ENCODE measurements at regions not wholly inside any gene's neighbourhood (a gene's known extent, or its start where the extent isn't known, plus 50 kb on each side); places are given as distances from the start of the nearest gene placed in this dataset.
A peak's percentile ranks its signal among the peaks of the same experiment; 100 is the strongest.
"Not testable (repeated sequence)": the region's sequence is repeated elsewhere in the genome, so short reads cannot be mapped to it uniquely, and the experiment has no call there.

- no peak for DNase-seq (ENCODE audit: low spot score)
Observed at GRCh38 chr15:67945131-67945530, 105.3 kb upstream of the RNU6-1 start.

DNA sequence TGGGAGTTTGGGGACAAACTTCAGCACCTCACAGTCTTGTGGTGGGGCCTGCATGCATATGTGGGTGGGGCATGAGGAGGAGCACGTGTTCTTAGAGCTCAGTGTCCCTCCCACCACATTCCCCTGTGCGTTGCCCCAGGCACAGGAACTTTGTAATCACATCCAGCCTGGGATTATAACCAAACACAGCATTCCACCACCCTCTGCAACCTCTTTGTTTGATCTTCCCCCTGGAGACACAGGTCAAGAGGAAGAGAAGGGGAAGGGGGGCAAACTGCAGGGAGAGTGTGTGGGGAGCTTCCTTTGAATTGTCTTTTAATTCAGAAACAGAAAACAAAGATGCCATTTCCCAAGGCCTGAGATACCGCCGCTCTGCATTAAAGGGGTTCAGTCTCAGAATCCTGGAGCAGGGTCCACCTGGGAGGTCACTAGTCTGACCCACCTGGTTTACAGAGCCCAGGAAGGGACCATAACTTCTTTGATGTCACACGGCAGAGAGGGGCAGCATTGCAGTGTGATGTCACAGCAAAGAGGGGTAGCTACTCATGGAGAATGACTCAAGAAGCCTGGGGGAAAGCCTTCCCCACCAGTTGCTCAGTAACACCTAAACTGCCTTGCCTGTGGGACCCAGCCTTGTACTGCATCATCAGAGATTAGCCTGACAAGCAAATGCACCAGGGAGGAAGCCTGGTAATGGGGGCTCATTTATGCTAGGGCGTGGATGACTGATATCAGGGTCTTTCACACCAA, 106.3 kb upstream of the RNU6-1 start:
- DNase-seq (ENCODE audit: low spot score): peak; percentile 83

GRCh38 chr15:67946701-67947100, 106.9 kb upstream of the RNU6-1 start:
- no peak for DNase-seq (ENCODE audit: low spot score)

DNA sequence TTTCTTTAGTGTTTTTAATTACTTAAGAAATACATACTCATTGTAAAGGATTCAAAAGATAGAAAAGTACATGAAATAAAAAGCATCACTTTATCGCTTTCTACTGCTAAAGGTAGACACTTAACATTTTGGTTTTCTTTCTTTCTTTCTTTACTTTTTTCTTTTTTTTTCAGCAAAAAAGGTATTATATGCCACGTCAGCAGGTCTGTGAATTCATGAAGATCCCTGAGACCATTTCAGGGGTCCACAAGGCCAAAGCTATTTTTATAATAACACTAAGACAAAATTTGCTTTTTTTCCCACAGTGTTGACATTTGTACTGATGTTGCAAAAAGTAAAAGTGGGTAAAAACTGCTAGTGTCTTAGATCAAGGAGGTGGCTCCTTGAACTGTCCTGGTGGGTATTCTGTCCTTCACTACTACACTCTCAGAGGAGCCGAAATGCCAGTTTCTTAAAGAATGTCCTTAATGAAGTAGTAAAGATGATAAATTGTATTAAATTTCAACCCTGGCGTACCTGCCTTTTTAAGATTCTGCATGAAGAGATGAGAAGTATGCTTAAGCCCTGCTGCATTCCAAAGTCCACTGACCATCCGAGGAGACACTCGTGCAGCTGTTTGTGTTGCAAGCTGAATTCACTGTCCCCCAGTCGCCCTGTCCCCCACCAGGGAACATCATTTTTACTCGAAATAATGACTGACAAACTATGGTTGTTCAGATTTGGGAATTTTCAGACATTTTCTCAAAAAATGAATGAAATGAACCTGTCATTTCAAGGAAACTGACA, 106.7 kb upstream of the PIAS1 start:
- no peak for DNase-seq (ENCODE audit: low spot score)

GRCh38 chr15:67948215-67948614, 105.9 kb upstream of the PIAS1 start:
- no peak for DNase-seq (ENCODE audit: low spot score)

- DNase-seq (ENCODE audit: low spot score): not testable (repeated sequence)
Observed at GRCh38 chr15:67951187-67951586, 102.9 kb upstream of the PIAS1 start.

- DNase-seq (ENCODE audit: low spot score): no peak
Observed at GRCh38 chr15:67953299-67953698, 100.8 kb upstream of the PIAS1 start.

- no peak for DNase-seq (ENCODE audit: low spot score)
Observed at GRCh38 chr15:67955252-67955651, 98.9 kb upstream of the PIAS1 start.

DNA sequence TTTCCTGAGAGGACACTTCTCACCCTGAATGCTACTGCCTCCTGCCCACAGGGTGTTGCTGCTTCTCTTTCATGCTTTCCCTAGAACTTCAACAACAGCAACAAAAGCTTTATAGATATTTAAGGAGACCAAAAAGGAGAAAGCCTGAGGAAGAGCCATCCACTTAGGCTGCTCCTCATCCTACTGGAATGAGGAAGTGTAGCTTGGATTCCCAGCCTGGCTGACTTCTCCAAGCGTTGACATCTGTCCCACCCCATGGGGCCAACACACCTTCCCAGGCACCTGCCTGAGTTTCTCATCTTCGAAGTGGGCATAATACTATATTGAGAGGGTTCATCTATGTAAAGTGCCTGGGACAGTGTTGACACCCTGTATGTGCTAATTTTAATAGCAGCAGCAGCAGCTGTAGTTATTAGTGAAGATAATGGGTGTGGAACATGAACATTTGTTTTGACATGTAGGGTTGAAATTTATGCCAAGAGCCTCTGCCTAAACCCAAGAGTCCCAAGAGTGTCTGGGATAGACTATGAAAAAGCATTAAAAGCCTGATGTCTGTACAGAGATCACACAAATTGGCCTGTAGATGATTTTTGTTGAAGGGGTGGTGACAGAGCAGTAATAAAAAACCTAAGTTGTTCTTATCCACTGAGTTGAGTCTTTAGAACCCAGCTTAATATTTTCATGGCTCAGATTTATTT, 96.5 kb upstream of the PIAS1 start:
- DNase-seq (ENCODE audit: low spot score): no peak

DNA sequence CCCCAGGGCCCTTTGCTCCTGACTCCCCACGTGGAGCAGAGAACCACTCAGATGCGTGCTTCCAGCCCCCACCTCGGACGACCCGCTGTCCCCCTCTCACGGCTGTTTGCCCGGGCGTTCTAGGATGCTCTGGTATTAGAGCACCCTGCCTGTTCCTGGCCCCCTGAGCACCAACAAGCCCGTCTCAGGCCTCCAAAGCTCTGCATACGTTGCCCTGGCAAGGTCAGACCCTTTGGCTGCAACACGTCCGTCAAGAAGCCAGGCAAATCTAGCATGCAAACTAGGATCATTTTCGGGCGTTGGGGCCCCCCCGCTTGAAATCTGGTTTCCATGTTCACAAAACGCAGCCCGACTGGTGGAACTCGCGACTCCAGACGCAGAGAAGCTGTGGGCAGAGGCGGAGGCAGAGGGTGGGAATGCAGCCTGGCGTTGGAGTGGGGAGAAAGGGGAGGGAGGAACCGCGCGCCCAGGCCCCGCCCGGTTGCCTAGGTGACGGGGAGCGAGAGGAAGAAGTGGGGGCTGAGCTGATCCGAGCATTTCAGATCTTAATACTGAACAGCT, 86.2 kb upstream of the PIAS1 start:
- DNase-seq (ENCODE audit: low spot score): peak; percentile 57

- DNase-seq (ENCODE audit: low spot score): no peak
Observed at GRCh38 chr15:67968564-67968963, 85.6 kb upstream of the PIAS1 start.

- no peak for DNase-seq (ENCODE audit: low spot score)
Observed at GRCh38 chr15:67968966-67969365, 85.1 kb upstream of the PIAS1 start.

GRCh38 chr15:67969892-67970291, 84.2 kb upstream of the PIAS1 start:
- no peak for DNase-seq (ENCODE audit: low spot score)

DNA sequence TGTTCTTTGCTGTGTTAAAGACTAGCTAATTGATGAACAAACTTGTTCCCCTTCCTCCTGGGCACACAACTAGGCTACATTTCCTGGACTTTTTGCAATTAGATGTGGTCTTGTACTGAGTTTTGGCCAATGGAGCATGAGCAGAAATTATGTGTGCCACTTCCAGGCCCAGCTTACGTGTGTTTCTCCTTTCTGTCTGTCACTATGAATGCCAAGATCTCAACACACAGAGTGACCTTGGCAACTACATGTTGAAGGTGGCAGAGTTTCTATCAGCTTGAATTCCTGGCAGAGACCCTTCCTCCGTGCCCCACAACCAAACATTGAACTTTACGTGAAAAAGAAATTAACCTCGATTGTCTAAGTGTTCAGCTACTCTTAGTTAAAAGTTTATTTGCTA, 81.7 kb upstream of the PIAS1 start:
- no peak for DNase-seq (ENCODE audit: low spot score)

DNA sequence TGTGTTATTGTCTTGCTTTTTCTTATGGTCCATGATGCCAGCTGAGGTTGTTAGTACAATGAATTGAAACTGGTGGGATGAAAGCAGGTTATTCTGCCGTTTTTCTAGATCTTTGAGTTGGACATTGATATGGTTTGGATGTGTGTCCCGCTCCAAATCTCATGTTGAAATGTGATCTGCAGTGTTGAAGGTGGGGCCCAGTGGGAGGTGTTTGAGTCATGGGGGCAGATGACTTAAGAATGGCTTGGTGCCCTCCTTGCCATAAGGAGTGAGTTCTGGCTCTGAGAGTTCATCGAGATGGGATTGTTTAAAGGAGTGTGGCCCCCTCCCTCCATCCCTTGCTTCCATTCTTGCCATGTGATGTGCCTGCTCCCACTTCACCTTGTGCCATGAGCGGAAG, 80.3 kb upstream of the PIAS1 start:
- no peak for DNase-seq (ENCODE audit: low spot score)

DNA sequence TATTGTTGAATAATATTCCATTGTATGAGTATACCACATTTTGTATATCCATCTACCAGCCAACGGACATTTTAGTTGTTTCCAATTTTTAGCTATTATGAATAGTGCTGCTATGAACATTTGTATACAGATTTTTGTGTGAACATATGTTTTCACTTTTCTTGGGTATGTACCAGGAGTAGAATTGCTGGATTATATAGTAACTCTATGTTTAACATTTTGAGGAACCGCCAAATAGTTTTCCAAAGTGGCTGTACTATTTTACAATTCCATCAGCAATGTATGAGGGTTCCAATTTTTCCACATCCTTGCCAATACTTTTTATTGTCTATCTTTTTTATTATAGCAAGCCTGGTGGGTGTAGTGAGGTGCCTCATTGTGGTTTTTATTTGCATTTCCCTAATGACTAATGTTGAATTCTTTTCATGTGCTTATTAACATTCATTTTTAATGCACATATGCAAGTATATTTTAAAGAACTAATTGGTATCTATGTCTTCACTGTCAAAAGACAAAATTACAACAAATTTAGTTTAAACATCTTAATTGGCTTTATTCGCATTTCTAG, 77.5 kb upstream of the PIAS1 start:
- DNase-seq (ENCODE audit: low spot score): no peak

- no peak for DNase-seq (ENCODE audit: low spot score)
Observed at GRCh38 chr15:67977414-67978089, 76.6 kb upstream of the PIAS1 start.

GRCh38 chr15:67979281-67979680, 74.8 kb upstream of the PIAS1 start:
- no peak for DNase-seq (ENCODE audit: low spot score)

GRCh38 chr15:67980171-67980570, 73.9 kb upstream of the PIAS1 start:
- no peak for DNase-seq (ENCODE audit: low spot score)

DNA sequence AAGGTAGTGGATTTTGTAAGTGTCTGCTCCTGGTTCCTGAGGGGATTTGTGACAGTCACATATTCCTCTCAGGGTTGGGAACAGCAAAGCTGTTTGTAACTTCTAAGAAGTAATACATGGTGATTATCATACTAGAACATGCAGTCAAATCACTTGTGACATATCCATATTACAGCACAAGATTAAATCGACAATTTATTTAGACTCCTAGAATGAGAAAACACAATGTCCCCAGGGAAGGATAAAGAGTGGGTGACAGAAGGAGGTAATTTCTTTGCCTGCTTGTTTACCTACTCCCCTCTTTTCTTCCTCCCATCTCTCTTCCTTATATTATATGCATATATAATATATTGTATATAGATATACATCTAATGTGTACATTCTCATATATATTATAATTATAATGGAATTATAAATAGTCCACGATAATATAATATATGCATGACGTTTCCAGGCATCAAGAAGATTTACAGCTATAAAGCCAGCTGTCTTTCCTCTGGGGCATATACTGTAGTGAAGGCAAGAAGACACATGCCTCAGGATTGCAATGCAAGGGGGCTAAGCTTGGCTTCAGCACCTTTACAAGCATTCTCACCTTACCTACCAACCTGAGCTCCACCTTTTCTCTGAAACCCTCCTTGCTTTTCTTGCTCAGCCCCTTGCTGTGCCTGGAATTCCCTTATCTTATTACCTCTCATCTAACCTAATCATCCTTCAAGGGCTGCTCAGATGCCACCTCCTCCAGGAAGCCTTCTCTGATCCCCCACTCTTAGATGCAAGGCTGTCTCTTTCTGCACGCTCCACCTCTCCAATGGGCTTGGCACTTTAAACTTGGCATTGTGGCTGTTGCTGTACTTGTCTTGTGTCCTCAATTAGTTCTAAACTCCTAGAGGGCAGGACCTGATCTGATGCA, 73.1 kb upstream of the PIAS1 start:
- DNase-seq (ENCODE audit: low spot score): no peak

Measured in H4 (cell line).